ENCODE measurements at regions not wholly inside any gene's neighbourhood (a gene's known extent, or its start where the extent isn't known, plus 50 kb on each side); places are given as distances from the start of the nearest gene placed in this dataset.
A peak's percentile ranks its signal among the peaks of the same experiment; 100 is the strongest.

- Histone ChIP-seq H3K27ac (no peak overlapping the region), H3K36me3 (no peaks in the 10 kb centered on the region), H3K27me3 (no peaks in the 10 kb centered on the region), H3K4me3 (no peak overlapping the region), H3K4me1 (peaks cover 0 to 10% (median 0%) of the 10 kb centered on the region in 9 donors), H3K9me3 (peaks cover 0 to 14% (median 0%) of the 10 kb centered on the region in 11 donors)
- TF ChIP-seq, protein P1, sequence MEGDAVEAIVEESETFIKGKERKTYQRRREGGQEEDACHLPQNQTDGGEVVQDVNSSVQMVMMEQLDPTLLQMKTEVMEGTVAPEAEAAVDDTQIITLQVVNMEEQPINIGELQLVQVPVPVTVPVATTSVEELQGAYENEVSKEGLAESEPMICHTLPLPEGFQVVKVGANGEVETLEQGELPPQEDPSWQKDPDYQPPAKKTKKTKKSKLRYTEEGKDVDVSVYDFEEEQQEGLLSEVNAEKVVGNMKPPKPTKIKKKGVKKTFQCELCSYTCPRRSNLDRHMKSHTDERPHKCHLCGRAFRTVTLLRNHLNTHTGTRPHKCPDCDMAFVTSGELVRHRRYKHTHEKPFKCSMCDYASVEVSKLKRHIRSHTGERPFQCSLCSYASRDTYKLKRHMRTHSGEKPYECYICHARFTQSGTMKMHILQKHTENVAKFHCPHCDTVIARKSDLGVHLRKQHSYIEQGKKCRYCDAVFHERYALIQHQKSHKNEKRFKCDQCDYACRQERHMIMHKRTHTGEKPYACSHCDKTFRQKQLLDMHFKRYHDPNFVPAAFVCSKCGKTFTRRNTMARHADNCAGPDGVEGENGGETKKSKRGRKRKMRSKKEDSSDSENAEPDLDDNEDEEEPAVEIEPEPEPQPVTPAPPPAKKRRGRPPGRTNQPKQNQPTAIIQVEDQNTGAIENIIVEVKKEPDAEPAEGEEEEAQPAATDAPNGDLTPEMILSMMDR (IDR thresholded peaks at IDR 0.05) = no peak
- ATAC-seq (peak in 1 of 8 donors; percentile 72), DNase-seq (no peak)
- intact Hi-C loops (cut with DNase I) = no loop called here
- 42 to 47% methylated on average over 7 of the region's 7 CpGs for WGBS, 2 donors
Measured at GRCh38 chr12:93156086-93156716, 221.5 kb upstream of the NUDT4 start.

DNA sequence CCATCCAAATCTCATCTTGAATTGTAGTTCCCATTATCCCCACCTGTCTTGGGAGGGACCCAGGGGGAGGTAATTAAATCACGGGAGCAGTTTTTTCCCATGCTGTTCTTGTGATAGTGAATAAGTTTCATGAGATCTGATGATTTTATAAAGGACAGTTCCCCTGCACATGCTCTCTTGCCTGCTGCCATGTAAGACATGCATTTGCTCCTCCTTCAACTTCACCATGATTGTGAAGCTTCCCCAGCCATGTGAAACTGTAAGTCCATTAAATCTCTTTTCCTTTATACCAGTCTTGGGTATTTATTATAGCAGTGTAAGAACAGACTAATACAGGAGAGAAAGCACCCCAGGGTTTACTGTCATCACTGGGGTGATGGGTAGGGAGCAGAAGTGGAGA is 220.4 kb upstream of the NUDT4 start:
- TF ChIP-seq, protein P1 (IDR thresholded peaks at IDR 0.05) = no peak
- WGBS, 2 donors = 86 to 96% methylated on average over 1 of the region's 1 CpG
- intact Hi-C loops (cut with DNase I) = no loop called here
- peaks cover 0 to 14% (median 0%) of the 10 kb centered on the region in 11 donors for H3K9me3 ChIP-seq
- no peak overlapping the region for H3K27ac ChIP-seq
- no peak overlapping the region for H3K4me3 ChIP-seq
- H3K4me1 ChIP-seq = peaks cover 0 to 10% (median 0%) of the 10 kb centered on the region in 9 donors
- no peak for DNase-seq
- no peaks in the 10 kb centered on the region for H3K27me3 ChIP-seq
- no peaks in the 10 kb centered on the region for H3K36me3 ChIP-seq
- no peak for ATAC-seq

DNA sequence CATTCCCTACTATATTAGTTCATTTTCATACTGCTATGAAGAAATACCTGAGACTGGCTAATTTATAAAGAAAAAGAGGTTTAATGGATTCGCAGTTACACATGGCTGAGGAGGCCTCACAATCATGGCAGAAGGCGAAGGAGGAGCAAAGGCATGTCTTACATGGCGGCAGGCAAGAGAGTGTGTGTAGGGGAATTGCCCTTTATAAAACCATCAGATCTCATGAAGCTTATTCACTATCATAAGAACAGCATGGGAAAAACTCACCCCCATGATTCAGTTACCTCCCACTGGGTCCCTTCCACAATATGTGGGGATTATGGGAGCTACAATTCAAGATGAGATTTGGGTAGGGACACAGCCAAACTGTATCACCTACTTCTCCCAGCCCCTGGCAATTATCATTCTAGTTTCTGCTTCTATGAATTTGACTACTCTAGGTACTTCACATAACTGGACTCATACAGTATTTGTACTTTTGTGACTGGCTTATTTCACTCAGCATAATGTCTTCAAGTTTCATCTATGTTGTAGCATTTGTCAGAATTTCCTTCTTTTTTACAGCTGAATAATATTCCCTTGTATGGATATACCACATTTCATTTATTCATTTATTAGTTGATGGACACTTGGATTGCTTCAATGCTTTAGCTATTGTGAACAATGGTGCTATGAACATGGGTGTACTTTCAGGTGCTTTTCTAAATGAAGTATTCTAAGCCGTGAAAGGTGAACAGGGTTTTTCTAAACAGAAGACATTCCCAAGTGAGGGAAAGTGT is 219.5 kb upstream of the NUDT4 start:
- intact Hi-C loops (cut with DNase I) = no loop called here
- Histone ChIP-seq H3K4me3 (no peak overlapping the region), H3K27ac (no peak overlapping the region), H3K36me3 (no peaks in the 10 kb centered on the region), H3K27me3 (no peaks in the 10 kb centered on the region), H3K4me1 (peaks cover 0 to 10% (median 0%) of the 10 kb centered on the region in 9 donors), H3K9me3 (peaks cover 0 to 14% (median 0%) of the 10 kb centered on the region in 11 donors)
- ATAC-seq = no peak
- TF ChIP-seq, protein P1 (IDR thresholded peaks at IDR 0.05) = no peak
- DNase-seq = no peak
- 97 to 98% methylated on average over 4 of the region's 4 CpGs for WGBS, 2 donors

GRCh38 chr12:93163260-93164036 is 214.3 kb upstream of the NUDT4 start:
- DNase-seq = no peak
- Histone ChIP-seq H3K9me3 (peaks cover 0 to 5% (median 0%) of the 10 kb centered on the region in 11 donors), H3K4me3 (no peak overlapping the region), H3K27ac (no peak overlapping the region), H3K27me3 (no peaks in the 10 kb centered on the region), H3K4me1 (peaks cover 0 to 16% (median 1%) of the 10 kb centered on the region in 9 donors), H3K36me3 (no peaks in the 10 kb centered on the region)
- intact Hi-C loops (cut with DNase I) = no loop called here
- TF ChIP-seq, protein P1 (IDR thresholded peaks at IDR 0.05) = no peak
- 69 to 84% methylated on average over 4 of the region's 4 CpGs for WGBS, 2 donors
- ATAC-seq = no peak

Data from heart right ventricle (tissue), 16 donors.